ENCODE measurements at regions not wholly inside any gene's neighbourhood (a gene's known extent, or its start where the extent isn't known, plus 50 kb on each side); places are given as distances from the start of the nearest gene placed in this dataset.
"Not testable (repeated sequence)": the region's sequence is repeated elsewhere in the genome, so short reads cannot be mapped to it uniquely, and the experiment has no call there.

DNA sequence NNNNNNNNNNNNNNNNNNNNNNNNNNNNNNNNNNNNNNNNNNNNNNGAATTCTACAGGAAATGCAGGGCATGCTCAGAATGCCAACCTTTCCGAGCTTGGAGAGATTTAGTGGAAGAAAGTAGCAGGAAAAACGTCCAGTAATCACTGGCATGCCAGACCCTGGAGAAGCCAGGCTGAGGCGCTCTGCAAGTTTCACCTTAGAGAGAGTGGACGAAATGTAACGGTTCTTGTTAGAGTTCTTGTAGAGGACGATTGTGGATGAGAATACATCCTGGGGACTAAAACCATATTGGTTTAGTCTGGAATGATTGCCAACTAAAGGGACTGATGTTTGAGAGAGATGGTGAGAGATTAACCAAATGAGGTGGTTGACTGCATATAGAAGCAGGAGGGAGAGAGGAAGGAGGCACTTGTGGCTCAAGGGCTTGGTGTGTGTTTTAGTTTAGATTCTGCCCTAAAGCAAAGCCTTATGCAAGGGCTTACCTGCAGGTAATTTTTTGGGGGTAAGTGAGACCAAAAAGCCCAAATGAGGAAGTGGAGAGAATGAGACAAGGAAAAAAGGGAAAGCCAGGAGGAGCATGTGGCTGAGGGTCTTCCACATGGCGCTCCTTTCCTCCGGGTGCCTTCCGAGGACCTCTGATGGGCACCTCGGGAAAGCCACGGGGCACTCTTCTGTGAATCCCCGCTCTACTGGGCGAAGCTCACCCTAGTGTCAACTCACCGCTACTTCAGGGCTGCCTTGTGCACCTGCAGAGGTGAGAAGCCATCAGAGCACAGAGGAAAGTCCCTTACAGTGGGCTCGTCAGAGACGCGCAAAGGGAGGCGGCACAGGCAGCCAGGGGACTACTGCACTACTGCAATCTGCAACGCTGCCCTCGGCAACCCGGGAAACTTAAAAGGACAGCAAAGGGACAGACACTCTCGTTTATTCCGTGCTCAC, 56.5 kb downstream of the CTAGE6 start:
- TF ChIP-seq, protein P1, sequence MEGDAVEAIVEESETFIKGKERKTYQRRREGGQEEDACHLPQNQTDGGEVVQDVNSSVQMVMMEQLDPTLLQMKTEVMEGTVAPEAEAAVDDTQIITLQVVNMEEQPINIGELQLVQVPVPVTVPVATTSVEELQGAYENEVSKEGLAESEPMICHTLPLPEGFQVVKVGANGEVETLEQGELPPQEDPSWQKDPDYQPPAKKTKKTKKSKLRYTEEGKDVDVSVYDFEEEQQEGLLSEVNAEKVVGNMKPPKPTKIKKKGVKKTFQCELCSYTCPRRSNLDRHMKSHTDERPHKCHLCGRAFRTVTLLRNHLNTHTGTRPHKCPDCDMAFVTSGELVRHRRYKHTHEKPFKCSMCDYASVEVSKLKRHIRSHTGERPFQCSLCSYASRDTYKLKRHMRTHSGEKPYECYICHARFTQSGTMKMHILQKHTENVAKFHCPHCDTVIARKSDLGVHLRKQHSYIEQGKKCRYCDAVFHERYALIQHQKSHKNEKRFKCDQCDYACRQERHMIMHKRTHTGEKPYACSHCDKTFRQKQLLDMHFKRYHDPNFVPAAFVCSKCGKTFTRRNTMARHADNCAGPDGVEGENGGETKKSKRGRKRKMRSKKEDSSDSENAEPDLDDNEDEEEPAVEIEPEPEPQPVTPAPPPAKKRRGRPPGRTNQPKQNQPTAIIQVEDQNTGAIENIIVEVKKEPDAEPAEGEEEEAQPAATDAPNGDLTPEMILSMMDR (IDR thresholded peaks at IDR 0.05) = not testable (repeated sequence)
- TF ChIP-seq POLR2AphosphoS5 (IDR thresholded peaks at IDR 0.05; ENCODE audit: low read depth, low read length); SIN3A (IDR thresholded peaks at IDR 0.05; ENCODE audit: borderline replicate concordance, insufficient read depth, low read depth, low read length); TCF7L2 (IDR thresholded peaks at IDR 0.05; ENCODE audit: low read depth, low read length): not testable (repeated sequence)
- TF ChIP-seq, protein P2, sequence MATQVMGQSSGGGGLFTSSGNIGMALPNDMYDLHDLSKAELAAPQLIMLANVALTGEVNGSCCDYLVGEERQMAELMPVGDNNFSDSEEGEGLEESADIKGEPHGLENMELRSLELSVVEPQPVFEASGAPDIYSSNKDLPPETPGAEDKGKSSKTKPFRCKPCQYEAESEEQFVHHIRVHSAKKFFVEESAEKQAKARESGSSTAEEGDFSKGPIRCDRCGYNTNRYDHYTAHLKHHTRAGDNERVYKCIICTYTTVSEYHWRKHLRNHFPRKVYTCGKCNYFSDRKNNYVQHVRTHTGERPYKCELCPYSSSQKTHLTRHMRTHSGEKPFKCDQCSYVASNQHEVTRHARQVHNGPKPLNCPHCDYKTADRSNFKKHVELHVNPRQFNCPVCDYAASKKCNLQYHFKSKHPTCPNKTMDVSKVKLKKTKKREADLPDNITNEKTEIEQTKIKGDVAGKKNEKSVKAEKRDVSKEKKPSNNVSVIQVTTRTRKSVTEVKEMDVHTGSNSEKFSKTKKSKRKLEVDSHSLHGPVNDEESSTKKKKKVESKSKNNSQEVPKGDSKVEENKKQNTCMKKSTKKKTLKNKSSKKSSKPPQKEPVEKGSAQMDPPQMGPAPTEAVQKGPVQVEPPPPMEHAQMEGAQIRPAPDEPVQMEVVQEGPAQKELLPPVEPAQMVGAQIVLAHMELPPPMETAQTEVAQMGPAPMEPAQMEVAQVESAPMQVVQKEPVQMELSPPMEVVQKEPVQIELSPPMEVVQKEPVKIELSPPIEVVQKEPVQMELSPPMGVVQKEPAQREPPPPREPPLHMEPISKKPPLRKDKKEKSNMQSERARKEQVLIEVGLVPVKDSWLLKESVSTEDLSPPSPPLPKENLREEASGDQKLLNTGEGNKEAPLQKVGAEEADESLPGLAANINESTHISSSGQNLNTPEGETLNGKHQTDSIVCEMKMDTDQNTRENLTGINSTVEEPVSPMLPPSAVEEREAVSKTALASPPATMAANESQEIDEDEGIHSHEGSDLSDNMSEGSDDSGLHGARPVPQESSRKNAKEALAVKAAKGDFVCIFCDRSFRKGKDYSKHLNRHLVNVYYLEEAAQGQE (IDR thresholded peaks at IDR 0.05; ENCODE audit: insufficient read depth in 1 of 2, low read depth in 2 of 2, low read length in 1 of 2) = not testable (repeated sequence)
